HG02798 (cell line): ENCODE measurements at regions not wholly inside any gene's neighbourhood (a gene's known extent, or its start where the extent isn't known, plus 50 kb on each side); places are given as distances from the start of the nearest gene placed in this dataset.
"Not testable (repeated sequence)": the region's sequence is repeated elsewhere in the genome, so short reads cannot be mapped to it uniquely, and the experiment has no call there.

ENCODE experiments used
- ATAC-seq: cut with Tn5 transposase; IDR thresholded peaks from one replicate; pipeline ENCODE4 v1.9.1; 2021; ENCODE audit warnings: mild to moderate bottlenecking; ENCODE audit not compliant: unreplicated experiment, poor library complexity

DNA sequence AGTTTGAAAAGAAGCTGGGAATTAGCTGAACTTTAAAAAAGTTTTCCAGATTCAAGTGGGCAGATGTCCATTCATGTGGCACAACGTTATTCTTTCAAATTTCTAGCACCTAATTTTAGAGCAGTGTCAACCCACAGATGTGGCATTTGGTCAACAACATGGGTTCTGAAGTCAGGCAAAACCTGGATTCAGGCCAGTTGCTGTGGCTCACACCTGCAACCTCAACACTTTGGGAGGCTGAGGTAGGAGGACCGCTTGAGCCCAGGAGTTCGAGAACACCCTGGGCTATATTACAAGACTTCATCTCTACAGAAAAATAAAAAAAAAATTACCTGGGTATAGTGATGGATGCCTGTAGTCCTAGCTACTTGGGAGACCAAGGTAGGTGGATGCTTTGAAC, 380.2 kb upstream of the SALL1 start:
- ATAC-seq: no peak

DNA sequence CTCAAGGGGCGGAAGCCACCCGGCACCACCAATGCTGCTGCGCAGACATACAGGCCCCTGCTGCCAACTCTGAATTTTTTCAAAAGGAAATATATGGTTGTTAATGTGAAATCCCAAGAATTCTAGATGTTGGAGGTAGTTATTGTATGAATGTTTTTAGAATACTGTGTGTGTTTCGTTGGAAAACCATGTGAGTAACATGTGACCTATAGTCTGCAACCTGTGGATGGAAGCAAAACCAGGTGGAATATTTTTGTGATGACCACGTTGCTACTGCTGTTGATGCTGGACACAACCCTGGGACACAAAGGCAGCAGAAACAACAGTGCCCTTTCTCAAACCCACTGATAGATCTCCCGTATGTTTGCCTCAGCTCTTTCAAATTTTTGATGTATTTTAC, 376.3 kb upstream of the SALL1 start:
- no peak for ATAC-seq

DNA sequence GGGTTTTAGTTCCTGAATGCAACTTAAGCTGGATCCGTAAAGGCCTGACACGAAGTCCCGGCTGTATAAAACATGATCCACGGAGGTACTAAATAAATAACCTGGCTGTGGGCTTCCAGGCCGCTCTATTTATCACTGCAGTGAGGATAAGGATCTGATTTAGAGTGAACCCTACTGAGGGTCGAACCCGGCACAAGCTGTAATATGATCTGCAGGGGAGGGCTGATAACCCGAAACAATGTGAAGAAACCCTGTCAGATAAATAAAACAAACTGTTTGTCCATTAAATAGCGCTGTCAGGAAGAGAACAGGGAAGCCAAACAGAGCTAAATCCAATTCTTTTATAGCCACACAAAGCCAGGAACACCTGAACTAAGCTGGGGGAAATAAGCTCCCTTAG, 375.6 kb upstream of the SALL1 start:
- no peak for ATAC-seq

DNA sequence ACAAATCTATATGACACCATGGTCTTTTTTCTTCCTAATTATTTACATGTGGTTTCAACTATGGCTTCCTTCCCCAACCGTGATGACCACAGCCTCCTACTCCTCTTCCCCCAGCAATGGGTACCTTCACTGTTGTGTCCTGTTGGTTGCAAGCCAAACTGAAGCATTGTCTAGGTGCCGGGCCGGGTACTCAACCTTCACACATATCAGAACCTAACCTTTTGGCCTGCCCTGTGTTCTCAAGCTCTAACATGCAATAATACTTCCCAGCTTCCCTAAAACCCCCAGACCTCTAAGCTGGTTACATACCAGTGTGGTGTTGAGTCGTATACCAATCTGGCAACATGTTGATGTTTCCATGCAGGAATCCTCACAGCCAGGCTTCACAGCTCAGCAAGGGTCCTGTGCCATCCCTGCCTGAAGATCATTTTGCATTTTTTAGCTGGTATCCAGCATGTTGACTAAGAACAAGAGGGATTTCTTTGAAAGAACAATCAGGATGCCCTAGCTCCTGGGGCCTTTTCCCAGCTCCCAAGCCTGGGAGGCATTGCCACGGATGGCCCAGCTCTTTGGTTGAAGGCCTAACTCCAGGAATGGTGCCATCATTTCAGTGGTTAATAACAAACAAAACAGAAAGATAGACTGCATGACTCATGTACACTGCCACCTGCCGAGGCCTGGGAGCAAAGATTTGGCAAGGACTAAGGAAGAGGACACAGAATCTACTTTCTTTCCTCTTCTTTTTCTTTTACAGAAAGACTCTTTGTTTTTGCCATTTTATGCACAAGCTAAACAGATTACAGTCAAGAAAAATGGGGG, 373.7 kb upstream of the SALL1 start:
- no peak for ATAC-seq

DNA sequence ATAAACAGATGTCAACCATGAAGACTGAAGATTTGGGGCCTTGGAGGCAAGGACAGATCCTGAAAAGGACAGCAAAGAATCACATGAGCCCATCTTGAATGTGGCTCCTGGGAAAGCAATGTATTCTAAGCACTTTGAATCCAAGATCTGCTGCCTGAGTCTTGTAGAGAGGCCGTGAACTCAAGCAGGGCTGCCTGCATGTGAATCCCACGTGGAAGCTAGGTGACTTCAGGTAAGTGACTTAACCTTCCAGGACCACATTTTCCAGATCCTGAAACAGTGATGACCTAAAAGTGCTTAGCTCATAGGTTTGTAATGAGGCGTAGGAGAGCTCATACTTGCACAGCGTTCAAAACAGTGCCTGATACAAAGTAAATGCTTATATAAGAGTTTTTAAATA, 373.0 kb upstream of the SALL1 start:
- ATAC-seq: no peak

DNA sequence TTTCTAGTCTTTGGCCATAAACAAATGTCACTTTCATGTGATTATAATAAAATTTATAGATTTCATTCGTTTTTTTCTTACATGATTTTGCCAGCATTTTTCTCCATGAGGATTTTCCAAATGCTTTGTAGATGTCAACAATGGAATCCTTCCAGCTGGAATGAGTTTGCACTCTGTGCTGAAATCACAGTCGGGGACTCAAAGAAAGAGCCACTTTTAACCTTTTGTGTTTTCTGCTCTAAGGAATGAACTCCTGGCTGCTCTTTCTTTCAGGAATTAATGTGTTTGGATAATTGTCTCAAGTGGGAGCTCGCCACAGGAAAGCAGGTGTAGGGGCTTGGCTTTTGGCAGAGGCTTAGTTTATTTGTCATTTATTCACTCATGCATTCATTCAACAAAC, 372.3 kb upstream of the SALL1 start:
- ATAC-seq: no peak

DNA sequence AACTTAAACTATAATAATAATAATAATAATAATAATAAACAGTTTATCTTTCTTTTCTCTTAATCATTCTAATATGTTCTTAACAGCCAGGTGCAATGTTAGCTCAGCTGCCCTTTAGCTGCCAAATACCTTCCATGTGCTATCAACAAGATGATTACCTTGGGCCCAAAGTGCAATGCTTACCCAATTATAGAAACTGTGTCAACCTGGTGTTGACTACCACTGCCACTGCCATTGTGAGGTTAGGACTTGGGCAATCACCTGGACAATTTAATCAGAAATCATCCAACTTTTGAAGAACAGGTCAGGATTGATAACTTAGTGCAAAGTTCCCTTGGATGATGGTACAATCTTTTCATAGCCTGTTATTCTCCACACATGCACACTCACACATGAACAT, 371.8 kb upstream of the SALL1 start:
- no peak for ATAC-seq

DNA sequence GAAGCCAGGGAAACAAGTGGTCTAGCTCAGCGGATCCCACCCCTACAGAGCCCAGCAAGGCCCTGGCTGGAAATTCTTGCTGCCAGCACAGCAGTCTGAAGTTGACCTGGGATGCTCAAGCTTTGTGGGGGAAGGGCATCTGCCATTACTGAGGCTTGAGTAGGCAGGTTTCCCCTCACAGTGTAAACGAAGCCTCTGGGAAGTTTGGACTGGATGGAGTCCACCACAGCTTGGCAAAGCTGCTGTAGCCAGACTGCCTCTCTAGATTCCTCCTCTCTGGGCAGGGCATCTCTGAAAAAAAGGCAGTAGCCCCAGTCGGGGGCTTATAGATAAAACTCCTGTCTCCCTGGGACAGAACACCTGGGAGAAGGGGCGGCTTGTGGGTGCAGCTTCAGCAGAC, 365.9 kb upstream of the SALL1 start:
- not testable (repeated sequence) for ATAC-seq

DNA sequence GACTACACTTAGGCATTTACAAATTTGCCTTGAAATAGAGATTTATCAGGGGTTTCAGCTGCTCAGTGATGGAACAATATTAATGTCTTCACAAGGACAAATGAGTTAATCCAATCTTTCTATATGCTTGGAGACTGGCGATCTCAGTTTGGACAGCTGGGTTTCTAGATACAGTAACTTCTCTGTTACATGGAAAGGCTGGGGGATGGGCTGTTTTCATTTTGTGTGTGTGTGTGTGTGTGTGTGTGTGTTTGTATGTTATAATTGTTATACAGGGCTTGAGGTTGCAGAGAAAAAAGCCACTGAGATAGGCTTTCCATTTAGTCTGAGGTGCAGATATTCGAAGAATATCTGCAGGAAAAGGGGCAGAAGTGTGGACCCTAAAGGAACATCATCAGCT, 359.3 kb upstream of the SALL1 start:
- no peak for ATAC-seq

DNA sequence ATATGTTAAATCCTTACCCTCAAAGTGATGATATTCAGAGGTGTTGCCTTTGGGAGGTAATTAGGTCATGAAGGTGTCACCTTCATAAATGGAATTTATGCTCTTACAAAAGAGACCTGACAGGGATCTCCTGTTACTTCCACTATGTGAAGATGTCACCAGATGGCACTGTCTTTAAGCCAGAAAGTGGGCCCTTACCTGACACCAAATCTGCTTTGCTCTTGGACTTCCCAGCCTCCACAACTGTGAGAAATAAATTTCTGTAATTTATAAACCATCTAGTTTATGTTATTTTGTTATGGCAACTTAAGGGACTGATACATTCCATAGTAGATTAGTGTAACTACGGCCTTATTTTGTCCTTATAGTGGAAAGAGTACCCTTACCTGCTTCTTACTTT, 358.3 kb upstream of the SALL1 start:
- no peak for ATAC-seq

DNA sequence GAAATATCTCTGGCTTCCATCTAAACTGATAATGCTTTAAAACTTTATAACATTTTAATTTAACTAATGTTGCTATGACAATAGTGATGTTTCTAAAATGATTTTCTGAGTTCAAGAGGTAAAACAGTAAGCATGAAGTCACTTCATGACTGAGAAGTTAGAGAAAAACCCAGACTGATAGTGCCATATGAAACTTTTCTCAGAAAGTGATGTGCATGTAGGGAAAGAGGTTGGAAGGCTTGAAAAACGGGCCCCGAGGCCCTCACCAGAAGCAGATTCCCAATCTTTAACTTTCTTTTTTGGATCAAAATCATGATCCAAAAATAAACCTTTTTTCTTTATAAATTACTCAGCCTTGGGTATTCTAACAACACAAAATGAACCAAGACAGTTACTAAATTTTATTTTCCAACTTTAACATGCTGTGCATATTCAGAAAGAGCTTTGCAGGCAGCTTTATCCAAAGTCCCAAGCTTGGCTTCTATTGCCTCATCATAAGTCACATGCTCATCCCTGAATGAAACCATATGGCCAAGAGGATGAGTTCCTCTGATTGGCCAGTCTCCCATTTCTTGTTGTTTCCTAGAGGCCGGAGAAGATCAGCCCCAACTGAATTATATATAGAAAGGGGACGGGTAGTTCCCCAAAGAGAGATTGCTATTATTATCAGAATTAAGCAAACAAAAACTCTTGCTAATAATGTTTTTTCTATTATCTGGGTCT, 357.6 kb upstream of the SALL1 start:
- ATAC-seq: no peak

DNA sequence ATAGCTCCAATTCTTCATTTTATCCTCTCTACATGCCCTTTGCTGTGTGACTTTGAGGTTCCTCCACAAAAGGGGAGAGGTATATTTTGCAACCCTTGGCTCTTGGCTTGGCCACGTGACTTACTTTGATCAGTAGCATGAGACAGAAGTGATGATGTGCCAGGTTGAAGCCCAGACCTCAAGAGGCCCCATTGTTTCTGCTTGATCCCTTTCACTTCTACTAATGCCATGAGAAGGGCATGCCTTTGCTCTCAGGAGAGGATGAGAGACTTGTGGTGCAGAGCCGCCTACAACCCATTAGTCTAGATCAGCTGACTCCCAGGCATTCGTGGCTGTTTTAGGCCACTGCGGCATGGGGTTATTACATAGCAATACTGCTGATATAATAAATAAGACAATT, 356.2 kb upstream of the SALL1 start:
- ATAC-seq: no peak

DNA sequence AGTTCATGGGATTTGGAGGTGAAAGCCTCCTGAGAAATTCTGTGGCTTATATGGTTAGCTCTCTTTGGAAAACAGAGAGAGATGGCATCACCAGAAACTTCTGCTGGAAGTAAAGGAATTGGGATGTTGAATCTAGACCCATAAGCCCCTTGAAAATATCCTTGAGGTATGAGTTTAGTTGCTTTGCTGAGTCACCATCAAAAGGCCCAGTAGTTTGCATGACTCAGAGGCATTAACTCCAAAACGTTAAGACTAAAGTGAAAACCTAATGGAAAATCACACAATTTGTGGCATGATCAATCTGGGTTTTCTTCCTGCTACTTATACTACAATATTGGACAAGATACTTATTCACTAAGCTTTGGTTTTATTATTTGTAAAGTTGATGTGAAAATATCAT, 349.2 kb upstream of the SALL1 start:
- ATAC-seq: no peak

DNA sequence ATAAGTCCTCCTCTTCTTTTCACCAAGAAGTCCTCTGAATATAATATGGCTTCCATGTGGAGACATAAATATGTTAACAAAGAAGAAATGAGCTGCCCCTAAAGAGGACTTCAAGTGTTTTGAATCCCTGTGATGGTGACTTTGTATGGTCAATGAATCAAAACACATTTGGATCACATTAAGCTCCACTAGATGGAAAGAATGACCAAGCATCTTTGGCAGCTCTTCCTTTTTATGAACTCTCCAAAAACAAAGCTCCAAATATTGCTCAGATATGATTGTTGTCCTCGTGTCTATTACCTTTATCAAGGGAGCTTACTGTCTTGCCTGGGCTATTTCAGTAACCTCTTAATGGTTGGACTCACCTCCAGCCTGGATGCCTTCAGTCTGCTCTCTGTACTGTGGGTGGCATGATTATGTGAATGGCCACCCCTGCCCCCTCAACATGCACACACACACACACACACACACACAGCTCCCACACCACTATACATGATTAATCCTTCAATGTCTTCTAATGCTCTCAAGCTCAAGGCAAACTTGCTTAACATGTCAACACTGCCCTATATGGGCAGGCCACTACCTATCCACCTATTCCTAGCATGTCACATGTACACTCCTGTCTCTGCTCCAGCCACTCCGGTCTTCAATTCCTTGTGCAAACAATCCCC, 346.6 kb upstream of the SALL1 start:
- no peak for ATAC-seq

DNA sequence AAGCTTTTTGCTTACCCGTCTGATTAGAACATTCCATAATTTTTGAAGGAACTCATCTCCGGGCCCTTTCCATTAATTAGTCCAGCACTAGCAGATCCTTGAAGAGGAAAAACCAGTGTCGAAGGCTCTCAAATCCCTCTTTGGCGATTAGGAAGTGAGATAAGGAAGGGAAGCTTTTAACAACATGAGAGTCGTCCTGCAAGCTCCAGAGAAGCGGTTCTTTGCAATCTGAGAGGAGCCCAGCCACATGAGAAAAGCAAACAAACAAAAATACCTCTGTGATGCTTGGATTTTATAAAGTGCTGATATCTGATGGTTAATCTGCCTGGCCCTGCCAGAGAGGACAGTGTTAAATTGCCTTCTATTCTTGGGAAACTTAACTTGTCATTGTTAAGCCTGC, 339.8 kb upstream of the SALL1 start:
- no peak for ATAC-seq

DNA sequence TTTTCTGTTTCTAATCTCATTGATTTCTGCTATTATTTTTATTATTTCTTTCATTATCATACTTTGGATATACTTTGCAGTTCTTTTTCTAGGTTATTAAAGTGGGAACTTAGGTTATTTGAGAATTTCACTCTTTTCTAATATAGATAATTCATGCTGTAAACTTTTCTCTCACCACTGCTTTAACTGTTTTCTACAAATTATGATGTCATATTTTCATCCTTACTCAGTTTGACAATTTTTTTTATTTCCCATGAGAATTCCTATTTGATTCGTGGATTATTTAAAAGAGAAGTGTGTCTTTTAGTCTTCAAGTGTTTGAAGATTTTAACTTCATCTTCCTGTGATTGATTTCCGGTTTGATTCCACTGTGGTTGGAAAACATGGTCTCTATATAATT, 336.8 kb upstream of the SALL1 start:
- ATAC-seq: no peak

DNA sequence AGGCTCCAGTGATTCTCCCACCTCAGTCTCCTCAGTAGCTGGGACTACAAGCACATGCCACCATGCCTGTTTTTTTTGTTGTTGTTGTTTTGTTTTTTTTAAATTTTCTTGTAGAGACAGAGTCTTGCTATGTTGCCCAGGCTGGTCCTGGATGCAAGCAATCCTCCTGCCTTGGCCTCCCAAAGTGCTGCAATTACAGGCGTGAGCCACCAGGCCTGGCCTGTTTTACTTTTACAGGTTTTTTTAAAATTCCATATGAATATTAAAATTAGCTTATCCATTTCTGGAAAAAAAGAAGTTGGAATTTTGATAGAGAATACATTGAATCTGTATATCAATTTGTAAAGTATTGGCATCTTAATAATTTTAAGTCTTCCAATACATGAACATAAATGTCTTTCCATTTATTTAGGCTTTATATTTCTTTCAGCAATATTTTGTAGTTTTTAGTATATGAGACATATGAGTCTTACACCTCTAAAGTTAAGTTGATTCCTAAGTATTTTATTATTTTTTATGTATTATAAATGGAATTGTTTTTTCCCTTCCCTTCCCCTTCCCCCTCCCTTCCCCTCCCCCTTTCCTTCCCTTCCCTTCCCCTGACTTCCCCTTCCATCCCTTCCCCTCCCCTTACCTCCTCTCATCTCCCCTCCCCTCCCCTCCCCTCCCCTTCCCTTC, 323.5 kb upstream of the SALL1 start:
- ATAC-seq: no peak

DNA sequence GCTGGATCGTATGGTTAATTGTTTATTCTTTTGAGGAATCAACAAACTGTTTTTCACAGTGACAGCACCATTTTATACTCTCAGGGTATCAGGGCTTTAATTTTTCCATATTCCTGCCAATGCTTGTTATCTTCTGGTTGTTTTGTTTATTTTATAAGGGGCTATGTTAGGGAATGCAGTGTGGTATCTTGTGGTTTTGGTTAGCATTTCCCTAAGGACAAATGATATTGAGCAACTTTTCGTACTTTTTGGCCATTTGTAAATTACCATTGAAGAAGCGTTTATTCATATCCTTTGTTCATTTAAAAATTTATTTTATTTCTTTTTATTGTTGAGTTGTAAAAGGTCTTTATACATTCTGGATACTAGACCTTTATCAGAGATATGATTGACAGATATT, 322.0 kb upstream of the SALL1 start:
- no peak for ATAC-seq

DNA sequence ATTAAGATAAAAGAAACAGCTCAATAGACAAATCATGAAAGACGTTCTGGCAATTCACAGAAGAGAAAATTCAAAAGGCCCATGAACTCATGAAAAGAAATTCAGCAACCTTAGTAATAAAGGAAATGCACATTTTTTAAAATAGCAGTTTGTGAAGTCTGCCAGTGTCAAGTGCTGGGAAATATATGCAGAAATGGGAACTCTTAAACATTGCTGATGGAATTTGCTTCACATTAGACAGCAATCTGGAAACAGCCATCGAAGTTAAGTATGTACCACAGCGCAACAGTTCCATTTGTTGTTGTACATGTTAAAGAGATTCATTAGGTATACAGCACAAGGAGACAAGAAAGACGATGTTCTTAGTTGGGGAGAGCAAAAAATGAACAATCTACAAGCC, 319.4 kb upstream of the SALL1 start:
- no peak for ATAC-seq

DNA sequence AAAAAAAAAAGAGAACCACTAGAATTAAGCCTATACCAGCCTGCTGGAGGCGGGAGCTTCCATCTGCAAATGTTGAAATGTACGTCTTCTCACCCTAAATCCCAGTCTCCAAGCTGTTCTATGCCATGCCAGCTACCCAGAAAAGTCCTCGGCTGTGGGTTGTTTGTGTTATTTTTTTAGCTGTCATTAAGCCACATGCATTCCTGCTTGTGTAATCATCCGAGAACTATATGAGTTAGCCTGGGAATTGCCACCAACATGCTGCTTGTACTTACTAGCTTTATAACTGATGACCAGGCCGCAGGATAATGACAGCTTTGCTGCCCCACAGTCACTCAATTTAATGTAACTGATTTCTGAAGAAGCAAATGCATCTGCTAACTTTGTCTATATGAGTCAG, 313.9 kb upstream of the SALL1 start:
- no peak for ATAC-seq

DNA sequence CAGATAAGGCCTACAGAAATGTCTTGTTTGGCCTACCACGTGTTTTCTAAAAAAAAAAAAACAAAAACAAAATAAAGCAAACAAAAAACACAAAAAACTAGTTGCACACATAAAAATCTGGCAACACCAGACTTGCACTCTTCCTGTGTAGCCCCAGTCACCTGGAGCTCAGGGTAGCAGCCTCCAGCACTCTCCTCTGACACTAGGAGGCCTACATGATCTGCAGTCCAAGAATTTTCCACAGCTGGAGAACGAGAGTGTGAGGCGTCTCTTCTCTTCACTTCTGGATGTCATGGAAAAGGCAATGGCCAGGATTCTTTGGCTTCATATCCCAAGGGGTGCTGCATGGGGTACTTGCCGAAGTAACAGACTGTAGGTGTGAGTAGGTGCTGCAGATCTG, 310.2 kb upstream of the SALL1 start:
- no peak for ATAC-seq
